SKM-1 (cell line): ENCODE measurements at regions not wholly inside any gene's neighbourhood (a gene's known extent, or its start where the extent isn't known, plus 50 kb on each side); places are given as distances from the start of the nearest gene placed in this dataset.
"Not testable (repeated sequence)": the region's sequence is repeated elsewhere in the genome, so short reads cannot be mapped to it uniquely, and the experiment has no call there.

ENCODE experiments used
- DNase-seq: peaks from one replicate; lab custom pipeline; 2025; ENCODE audit not compliant: unreplicated experiment; lab: John Stamatoyannopoulos, UW

DNA sequence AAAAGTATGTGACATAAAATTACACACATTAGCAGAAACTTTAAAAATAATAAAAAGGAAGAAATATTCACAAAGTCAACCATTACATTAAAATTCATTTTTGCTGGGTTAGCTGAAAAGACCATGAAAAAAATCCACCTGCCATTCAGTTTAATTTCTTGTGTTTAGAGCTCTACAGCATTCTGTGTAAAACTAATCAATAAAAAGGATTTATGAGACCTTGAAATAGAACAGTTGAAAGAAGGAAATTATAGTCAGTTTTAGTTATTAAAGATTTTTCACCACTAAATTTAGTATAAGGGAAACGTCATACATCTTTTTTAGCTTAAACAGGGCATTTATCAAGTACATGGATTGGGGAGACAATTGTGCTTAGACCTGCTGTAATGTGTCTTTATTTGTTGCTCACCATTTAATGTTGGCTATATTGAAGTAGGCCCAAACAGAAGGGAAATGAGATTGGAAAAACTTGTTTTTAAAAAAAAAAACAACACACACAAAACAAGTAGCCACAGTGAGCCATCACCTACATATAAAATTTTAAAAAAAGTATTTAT, 438.7 kb upstream of the POU3F2 start:
- DNase-seq, result no peak

DNA sequence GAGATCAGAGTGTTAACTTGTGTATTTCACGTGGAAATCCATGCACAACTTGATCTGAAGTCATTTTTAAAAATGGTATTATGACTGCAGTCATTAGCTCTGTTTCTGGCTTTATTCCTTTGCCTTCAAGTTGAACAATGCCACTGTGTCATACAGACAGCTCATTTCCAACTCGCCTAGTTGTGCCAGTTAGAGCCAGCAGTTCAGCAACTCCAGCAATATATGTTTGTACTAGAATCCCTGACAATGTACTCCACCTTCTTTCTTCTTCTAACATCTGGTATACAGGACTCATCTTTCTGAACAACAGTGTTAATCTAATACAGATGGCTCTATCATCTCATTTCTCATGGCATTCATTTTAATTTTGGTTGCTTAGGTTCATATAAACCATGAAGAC, 418.3 kb upstream of the POU3F2 start:
- no peak for DNase-seq

DNA sequence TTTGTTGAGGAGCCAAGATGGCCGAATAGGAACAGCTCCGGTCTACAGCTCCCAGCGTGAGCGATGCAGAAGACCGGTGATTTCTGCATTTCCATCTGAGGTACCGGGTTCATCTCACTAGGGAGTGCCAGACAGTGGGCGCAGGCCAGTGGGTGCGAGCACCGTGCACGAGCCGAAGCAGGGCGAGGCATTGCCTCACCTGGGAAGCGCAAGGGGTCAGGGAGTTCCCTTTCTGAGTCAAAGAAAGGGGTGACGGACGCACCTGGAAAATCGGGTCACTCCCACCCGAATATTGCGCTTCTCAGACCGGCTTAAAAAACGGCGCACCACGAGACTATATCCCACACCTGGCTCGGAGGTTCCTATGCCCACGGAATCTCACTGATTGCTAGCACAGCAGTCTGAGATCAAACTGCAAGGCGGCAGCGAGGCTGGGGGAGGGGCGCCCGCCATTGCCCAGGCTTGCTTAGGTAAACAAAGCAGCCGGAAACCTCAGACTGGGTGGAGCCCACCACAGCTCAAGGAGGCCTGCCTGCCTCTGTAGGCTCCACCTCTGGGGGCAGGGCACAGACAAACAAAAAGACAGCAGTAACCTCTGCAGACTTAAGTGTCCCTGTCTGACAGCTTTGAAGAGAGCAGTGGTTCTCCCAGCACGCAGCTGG, 417.7 kb upstream of the POU3F2 start:
- not testable (repeated sequence) for DNase-seq

DNA sequence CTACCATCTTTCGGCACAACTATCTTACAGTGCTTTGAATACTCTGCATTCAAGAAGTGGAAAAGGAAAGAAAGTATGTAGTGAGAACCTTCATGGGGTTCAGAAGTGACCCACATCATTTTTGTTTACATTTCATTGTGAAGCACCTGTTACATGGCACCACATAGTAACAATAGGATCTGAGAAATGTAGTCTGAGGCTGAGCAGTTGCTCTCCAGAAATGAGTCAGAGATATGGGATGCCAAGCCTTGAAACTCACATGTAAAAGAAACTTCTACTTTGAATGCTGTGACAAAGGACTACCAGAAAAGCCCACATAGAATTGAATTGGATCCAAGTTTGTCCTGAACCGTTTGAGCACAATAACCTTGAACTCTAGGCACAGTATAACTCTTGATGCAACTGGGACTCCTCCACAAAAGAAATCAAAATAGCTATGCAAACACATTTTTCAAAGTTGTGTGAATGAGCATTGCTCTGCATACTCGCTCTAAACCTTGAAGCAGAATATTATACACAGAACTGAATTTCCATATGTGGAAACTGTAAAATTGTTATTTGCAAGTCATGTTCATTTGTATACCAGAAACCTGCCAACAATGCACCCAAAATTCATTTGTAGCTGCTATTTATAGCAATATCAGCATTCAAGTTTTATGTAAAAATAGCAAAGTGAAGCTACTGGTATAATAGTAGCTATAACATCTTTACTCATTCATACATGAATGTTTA, 400.9 kb upstream of the POU3F2 start:
- DNase-seq, result no peak

DNA sequence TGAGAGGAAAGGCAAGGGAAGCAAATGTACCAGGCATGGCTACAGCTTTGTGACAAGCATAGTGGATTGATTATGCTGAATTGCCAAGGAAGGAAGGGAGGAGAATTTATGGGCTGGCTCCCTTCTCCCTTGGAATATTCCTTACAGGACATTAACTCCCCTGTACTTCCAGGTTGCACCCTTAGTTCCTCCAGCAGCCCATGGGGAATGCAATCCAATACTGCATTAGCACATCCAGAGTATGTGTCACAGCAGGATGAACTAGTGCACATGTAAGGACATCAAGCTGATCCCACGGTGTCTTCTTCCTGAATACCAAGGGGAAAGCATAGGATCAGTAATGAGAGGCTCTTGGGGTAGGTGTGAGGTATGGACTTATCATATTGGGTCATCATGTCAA, 390.7 kb upstream of the POU3F2 start:
- DNase-seq, result no peak

DNA sequence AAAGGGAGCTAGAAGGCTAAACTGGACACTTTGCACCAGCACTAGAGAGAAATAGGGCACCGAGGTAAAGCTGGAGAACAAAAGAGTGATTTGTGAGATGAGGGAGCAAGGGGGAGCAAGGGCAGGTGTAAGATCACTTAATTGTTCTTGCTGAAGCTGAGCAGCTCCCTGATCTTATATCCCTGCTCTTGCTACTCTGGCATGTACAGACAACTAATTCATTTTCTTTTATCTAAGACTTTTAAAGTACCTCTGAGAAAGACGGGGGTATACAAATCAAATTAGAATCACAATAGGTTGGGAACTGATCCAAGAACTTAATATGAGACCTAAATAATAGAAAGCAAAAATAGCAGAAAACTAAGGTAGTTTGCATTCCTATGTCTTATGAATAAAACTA, 381.7 kb upstream of the POU3F2 start:
- DNase-seq, result no peak

DNA sequence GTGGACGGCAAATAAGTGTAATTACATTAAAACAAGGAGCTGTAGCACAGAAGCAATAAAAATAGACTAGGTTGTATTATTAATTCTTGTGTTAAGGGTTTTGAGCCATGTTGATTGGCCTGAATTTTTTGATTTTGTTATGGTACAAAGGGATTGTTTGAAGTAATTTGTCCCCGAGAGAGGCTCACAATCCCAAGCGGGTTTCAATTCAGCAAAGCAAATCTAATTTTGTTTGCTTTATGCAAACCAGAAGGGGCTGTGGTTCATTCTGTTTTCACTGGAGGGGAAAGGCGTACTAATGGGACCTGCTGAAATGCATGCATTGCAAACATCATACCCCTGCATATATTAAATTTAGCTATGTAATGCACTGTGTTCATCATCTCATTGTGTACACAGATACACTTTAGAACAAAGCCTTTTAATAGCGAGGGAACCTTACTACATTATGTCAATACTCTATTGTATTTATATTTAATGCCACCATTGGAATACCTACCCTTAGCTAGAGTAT, 379.5 kb upstream of the POU3F2 start:
- no peak for DNase-seq

DNA sequence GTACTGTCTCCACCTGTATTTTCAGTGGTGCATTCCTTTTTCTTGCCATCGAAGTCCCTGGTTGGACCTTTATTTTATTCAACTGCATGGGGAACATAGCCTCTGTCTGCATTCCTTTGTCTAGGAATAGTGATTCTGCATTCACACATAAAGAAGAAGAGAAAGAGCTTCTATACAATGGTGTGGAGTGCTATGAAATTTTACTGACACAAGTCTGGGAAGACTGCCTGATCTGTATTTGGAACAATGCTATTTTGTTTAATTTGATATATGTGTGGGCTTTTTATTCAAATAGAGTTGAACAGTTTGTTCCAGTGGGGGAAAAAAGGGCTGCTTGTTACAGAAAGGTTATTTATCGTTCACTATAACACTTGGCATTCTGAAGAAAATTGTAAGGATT, 375.7 kb upstream of the POU3F2 start:
- no peak for DNase-seq

DNA sequence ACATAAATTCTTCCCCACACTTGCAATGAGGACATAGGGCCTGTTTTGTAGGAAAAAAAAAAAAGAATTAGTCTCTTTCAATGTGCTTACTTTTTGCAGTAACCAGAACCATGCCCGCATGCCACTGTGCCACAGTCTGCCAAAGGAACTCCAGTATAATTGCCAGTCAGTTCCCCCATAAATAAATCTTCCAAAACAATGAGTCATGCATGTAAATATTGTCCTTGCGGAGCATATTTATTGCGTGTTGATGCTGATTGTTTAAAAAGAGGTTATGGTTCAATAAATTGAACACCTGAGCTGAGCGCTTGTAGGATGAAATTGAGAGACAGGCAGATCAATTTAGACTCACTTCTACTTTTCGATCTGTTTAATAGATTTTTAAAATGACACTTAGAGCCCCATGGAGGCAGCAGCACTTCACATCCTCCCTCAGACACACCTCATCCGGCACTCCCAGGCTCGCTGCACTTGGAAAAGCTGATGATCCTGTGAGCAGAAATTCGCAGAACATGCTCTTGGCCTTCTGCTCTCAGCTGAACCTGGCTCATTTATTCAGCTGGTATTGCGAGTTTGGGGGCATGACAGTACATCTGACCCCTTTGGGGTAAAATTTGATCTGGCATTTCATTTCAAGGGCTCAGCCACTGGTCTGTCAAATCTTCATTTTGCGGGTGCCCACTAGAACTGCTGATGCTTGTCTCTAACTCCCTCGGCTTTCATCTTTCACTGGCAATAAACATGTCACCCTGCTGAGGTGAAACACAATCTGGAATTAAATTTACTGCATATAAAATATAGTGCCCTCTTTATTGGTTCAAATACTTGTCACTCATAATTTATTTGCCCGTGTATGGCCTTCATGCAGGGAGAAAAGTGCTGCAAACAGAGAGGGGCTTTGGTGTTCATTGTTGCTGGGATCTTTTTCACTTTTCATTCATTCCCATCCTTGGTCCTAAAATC, 371.1 kb upstream of the POU3F2 start:
- DNase-seq, result no peak

DNA sequence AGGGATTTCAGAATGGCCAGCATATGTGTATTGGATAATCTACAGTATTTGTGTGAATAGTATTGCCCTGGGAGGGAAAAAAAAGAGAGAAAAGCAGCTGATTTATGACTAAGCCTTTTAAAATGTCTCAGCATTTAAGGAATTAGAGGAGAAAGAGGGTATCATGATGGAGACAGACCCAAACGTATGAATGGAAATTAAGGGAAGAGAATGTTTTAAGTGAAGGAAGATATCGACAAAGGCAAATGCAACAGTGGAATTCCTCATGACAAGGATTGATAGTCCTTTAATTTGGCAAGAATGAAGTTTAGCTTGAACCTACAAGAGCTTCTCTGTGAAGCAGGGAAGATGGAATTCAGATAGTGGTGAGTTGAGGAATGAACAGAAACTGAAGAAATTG, 367.3 kb upstream of the POU3F2 start:
- DNase-seq, result no peak

DNA sequence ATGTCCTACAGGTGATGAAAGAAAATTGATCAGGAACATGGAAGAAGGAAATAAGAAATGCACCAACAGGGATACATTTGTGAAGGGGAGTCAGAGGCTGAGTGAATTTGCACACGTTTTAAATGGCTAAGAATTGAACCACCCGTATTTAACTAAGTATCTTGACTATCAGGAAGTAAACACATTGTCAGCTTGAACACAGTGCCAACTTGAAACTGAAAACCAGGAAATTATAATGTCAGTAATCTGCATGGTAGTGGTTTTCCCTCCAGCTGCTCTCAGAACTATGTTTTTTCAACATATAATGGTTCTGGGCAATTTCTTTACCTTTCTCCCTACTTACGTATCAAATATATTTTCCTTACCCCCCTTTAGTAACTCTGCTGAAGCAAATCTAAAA, 366.5 kb upstream of the POU3F2 start:
- no peak for DNase-seq

DNA sequence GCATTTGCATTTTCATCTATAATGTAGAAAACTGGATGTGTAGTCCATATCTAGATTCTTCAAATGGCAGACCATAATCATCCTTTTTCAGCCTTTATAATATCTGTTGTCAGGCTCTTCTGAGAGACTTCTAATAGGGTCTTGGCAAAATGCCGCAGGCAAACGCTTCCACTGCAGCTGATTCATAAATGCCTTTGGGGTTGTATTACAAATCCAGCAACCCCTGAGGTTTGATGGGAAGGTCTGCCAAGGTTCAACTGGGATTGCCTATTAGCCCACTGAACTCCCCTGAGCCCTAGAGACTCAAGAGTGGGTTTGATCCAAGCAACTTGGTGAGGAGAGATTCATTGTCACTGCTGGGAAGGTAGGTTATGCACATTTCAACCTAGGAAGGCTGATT, 365.2 kb upstream of the POU3F2 start:
- no peak for DNase-seq

DNA sequence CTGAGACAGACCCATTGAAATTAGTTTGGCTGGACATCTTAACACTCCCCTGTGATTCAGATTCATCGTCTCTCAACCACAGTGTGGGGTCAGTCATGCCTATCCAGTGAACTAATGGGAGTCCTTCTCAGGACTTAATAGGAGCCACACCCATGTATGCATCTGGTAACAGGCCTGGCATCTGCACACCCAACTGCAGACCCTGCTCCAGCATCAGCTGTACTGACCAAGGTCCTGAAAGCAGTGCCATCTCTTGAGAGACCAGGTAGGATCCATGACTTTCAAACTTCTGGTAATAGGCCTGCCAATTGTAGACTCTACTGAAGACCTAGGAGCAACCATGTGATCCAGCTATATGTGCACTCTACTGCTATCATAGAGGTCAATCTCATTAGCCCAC, 363.6 kb upstream of the POU3F2 start:
- DNase-seq, result no peak

DNA sequence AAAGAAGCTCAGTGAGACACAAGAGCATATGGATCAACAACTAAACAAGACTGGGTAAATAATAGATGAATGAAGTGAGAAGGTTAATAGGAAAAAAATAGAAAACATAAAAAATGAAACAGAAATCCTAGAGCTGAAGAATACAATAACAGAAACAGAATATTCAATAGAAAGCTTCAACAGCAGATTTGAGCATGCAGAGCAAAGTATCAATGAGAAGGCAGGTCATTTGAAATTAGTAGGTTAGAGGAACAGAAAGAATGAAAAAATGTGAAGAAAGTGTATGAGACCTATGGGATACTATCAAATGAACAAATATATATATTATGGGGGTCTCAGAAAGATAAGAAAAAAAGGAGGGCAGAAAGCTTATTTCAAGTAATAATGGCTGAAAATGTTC, 362.9 kb upstream of the POU3F2 start:
- no peak for DNase-seq

DNA sequence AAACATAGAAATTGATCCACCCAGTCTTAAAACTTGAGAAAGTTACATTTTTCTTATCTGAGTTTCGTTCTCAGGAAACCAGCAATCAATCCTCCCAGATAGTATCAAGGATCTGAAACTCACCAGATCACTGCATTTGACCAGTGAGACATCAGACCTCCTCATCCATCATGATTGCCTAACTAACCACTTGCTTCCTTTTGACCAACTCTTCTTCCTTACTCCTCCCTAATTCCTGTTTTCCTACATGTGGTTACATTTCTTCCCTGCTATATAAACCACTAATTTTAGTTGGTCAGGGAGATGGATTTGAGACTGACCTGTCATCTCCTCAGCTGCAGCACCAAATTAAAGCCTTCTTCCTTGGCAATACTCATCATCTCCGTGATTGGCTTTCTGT, 357.1 kb upstream of the POU3F2 start:
- DNase-seq, result no peak

DNA sequence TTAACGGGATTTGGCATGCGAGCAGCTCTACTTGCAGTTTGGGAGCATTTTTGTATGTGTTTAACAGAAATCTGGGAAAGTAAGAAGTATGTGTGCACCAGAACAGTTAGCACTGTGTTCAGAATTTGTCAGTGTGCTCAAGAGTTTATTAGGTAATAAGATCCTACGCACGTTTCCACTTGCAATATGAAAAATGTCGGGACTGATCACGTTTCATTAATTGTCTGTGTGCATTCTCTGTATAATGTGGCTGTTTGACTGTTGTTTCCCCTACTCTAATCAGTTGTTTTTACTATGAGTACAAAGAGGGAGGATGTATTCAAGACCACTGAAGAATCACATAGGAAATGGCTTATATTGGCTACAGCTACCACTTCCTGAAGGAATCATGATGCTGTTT, 349.7 kb upstream of the POU3F2 start:
- no peak for DNase-seq

DNA sequence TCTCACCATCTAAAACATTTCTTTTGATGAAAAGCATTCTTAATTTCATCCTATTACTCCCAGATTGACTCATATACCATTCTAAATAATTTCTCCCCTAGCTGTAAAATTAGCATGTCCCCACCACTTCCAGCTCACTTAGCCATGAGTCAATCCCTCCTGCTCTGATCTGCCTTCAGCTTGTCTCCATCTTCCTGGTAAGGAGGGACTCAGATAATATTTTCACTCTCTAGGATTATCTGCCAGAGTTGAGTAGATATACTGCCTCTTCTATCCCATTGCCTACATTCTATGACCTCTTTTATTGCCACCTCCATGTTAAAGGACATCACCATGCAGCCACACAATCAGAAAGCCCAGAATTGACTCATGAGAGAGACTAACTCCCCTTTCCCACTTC, 348.8 kb upstream of the POU3F2 start:
- no peak for DNase-seq

DNA sequence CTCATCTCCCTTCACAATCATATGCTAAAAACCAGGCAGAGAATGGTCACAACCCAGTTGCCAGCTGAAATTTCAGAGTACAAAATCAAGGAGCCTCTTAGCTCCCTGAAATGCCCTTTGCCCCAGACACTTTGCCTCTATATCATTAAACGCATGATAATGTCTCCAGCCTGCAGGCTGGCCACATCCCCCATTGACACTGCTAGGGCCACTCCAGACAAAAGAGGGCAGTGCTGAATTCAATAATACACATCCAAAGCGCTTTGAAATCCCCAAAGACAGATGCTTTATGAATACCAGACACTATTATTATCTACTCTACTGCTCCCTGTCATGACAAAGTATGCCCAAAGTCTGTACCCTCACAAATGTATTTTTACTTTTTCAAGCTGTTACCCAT, 348.3 kb upstream of the POU3F2 start:
- DNase-seq, result no peak

DNA sequence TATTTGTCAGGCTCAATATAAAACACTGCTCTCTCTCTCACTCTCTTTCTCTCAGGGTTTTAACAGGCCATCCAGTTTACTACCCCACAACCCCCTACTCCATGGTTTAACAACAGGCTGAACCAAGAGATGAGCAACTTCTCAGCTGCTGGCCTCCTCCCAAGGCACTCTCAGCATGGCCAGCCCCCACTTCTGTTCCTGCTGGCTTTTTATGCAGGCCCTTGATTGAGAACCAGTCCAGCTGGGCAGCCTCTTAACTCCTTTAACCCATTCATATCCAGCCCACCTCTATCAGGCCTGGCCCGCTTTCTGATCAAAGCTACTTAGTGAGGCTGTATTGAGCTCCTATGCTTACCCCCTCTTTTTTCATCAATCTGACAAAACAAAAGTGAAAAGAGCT, 346.8 kb upstream of the POU3F2 start:
- DNase-seq, result no peak

DNA sequence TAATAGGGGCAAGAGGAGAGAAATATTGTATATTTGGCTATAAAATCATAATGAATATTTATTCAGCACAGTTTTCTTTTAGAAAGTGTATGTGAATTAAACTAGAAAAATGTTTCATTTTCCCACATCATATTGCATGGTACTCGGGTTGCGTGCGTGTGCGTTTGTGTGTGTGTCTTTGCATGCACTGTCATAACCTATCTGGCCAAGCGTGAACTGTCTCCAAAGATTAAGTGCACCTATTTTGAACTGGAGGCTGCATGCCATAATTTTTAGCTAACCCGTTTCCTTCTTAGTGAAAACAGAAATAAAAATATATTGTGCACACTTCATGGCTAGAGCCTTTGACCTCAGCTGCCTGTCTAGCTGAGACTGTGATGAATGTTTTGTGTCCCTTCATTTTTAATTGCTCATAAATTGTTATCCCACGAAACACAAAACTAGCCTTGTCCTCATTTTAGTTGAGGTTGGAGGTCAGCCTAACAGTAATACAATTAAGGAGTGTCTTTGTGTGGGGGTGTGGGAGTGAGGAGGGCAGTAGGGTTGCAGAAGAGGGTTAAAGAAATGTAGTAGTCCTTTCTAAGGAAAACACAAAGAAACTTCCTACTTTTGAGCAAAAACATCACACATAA, 336.1 kb upstream of the POU3F2 start:
- no peak for DNase-seq

DNA sequence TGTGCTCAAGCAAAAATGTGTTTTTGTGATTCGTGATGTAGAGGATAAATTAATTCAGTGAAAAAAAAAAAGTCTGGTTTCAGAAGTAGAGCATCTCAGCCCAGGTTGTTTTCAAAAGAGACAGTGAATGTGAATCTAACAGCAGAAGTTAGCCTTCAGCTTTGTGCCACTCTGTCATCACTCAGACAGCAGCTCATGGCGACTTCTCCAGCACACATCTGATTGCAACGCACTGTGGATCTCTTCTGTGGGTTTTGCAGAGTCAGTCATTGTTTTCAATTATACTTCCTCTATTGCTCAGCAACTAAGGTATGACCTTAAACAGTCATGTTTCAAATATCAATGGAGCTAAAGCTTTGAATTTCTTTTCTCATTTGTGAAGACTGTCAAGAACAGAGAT, 335.5 kb upstream of the POU3F2 start:
- no peak for DNase-seq
